ENCODE measurements at regions not wholly inside any gene's neighbourhood (a gene's known extent, or its start where the extent isn't known, plus 50 kb on each side); places are given as distances from the start of the nearest gene placed in this dataset.

DNA sequence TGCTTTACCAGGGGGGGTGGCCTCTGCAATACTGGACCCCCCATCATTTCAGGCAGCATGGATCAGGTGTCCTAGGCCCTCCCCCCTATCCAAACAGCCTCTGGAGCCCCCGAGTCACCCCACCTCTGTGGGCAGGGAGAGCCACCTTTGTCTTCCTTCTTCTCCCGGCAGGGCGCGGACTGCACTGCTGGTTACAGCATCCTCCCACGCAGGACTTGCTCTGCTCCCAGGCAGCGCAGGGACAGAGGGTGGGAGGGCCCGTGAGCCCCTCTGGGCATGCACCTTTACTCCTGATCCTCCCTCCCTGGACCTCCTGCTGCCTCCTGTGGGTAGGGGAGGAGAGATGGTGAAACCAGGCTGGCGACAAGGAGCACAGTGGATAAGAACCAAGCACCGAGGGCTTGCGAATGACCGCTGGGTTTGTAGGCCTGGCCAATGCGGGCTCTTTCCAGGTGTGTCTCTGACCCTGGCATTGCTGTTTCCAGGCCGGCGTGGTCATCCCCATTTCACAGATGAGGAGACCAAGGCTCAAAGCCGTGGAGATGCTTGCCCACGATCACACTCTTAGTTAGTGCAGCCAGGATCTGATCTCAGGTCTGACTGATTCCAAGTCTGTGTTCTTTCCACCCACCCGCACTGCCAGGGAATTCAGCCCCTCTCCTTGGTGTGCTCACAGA is 73.6 kb upstream of the TARDBP start:
- TF ChIP-seq, protein P1, sequence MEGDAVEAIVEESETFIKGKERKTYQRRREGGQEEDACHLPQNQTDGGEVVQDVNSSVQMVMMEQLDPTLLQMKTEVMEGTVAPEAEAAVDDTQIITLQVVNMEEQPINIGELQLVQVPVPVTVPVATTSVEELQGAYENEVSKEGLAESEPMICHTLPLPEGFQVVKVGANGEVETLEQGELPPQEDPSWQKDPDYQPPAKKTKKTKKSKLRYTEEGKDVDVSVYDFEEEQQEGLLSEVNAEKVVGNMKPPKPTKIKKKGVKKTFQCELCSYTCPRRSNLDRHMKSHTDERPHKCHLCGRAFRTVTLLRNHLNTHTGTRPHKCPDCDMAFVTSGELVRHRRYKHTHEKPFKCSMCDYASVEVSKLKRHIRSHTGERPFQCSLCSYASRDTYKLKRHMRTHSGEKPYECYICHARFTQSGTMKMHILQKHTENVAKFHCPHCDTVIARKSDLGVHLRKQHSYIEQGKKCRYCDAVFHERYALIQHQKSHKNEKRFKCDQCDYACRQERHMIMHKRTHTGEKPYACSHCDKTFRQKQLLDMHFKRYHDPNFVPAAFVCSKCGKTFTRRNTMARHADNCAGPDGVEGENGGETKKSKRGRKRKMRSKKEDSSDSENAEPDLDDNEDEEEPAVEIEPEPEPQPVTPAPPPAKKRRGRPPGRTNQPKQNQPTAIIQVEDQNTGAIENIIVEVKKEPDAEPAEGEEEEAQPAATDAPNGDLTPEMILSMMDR (conservative IDR thresholded peaks at IDR 0.05; ENCODE audit: control insufficient read depth, insufficient read depth, low read depth, low read length) = no peak
- no peak overlapping the region for H3K4me3 ChIP-seq (ENCODE audit: control insufficient read depth, low read depth, low read length)
- no peak for DNase-seq (ENCODE audit: low read depth)

DNA sequence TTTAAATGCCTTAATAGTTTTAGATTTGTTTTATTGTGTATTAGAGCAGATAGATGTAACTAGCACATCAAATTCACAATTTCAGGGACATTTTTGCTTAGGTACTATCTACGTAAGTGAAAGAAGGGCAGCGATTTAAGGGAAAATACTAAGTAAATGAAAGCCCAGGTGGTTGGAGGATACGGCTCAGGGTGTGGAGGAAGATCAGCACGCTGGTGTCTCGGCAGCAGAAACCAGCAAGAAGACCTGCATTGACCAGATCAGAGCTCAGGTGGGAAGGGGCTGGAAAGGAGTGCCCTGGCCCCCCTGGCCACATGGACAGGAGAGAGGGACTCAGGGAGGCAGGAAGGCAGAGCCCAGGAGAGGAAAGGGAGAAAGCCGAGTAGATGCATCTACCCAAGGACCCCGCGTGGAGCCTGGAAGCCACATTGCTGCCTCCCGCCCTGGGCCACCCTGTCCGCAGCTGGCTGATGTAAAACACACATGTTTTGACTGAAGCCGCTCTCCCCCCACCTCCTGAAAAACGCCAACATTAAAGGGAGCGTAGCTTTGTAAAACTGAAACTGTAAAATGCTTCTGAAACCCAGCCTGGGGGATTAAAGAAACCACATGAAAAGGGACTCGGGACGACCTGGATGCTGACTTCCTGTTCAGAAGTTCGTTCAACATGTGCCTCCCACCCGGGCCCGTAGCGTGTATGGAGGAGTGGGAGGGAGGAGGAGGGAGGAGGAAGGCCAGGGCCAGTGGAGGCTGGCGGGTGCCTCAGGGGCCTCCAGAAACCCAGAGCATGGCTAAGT is 72.6 kb upstream of the TARDBP start:
- TF ChIP-seq, protein P1 (conservative IDR thresholded peaks at IDR 0.05; ENCODE audit: control insufficient read depth, insufficient read depth, low read depth, low read length) = no peak
- no peak overlapping the region for H3K4me3 ChIP-seq (ENCODE audit: control insufficient read depth, low read depth, low read length)
- DNase-seq (ENCODE audit: low read depth) = no peak

DNA sequence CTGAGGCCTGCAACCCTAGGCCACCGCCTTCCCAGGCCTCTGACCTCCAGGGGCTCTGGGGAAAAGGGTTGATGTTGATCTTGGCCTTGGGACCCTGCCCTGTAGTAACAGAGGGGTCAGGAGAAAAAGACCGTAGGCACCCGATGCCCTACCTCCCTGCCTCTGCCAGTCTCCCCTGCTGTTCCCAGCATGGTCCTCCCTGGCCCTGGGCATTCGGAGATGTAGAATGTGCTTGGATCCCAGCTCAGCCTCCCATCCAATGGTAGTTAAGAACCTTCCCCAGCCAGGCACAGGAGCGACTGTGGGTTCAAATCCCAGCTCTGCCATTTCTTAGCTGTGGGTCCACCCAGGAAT is 72.0 kb upstream of the TARDBP start:
- DNase-seq (ENCODE audit: low read depth) = no peak
- TF ChIP-seq, protein P1 (conservative IDR thresholded peaks at IDR 0.05; ENCODE audit: control insufficient read depth, insufficient read depth, low read depth, low read length) = no peak
- no peak overlapping the region for H3K4me3 ChIP-seq (ENCODE audit: control insufficient read depth, low read depth, low read length)

DNA sequence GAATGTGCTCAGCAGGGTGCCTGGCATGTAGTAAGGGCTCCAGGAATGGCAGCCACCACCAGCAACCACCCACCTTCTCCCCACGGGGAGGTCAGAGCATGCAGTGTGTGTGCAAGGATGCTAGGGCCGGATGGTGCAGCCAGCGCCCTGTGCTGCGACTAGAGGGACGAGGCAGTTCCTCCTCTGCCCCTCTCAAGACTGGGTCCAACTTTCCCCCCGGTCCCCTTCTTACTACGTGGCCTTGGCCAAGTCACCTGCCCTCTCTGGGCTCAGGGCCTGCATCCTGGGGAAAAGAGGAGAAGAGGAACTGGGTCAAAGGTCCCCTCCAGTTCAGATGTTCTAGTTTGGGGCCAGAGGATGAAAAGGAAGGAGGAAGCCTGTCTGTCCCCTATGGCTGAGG is 71.6 kb upstream of the TARDBP start:
- no peak overlapping the region for H3K4me3 ChIP-seq (ENCODE audit: control insufficient read depth, low read depth, low read length)
- TF ChIP-seq, protein P1 (conservative IDR thresholded peaks at IDR 0.05; ENCODE audit: control insufficient read depth, insufficient read depth, low read depth, low read length) = no peak
- no peak for DNase-seq (ENCODE audit: low read depth)

DNA sequence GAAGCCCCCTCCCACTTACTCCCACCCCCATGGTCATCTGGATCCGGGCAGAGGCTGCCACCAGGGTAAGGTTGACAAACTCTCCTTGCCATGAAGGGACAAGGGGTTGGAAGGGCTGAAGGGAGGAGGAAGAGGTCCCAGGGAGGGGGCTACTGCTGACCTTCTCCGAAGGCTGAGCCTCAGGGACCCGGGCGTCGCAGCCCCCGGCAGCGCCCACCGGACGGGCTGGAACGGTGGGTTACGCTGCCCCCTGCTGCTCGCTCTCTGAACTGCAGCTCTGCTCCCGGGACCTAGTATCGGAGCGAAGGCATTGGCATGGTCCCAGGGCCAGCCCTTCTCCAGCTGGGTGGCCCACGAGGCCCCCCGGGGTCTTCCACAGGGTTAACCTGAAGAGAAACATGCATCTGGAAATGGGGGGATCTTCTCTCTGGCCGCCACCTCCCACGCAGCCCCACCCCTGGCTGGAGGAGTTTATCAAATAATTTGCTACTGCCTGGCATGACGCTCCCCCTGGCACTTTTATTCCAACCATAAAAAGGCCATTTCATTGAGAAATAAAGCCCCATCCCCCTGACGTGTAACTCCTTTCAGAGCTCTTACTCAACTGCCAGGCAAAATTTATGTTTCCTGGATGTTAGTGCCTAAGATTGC is 70.4 kb upstream of the TARDBP start:
- TF ChIP-seq, protein P1 (conservative IDR thresholded peaks at IDR 0.05; ENCODE audit: control insufficient read depth, insufficient read depth, low read depth, low read length) = peak; percentile 78
- H3K4me3 ChIP-seq (ENCODE audit: control insufficient read depth, low read depth, low read length) = no peak overlapping the region
- DNase-seq (ENCODE audit: low read depth) = peak; percentile 49

DNA sequence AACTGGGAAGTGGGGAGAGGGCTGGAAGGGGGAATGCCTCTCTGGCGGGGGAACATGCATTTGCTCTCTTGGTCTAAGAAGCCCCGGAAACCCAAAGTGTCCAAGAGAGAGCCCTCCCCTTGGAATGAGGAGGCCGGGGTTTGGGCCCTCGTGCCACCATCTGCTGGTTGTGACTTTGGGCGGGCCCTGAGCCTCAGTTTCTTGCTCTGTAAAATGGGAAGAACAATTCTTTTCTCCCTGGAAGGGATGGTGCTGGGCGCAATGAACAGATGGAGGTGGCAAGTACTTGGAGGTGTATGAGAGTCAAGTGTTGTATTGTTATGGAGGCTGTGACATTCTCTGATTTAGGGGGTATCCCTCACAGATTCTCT is 69.9 kb upstream of the TARDBP start:
- TF ChIP-seq, protein P1 (conservative IDR thresholded peaks at IDR 0.05; ENCODE audit: control insufficient read depth, insufficient read depth, low read depth, low read length) = no peak
- no peak overlapping the region for H3K4me3 ChIP-seq (ENCODE audit: control insufficient read depth, low read depth, low read length)
- no peak for DNase-seq (ENCODE audit: low read depth)

Measured in fibroblast of mammary gland (primary cell).